Choroid plexus epithelial cell (primary cell): ENCODE measurements at regions not wholly inside any gene's neighbourhood (a gene's known extent, or its start where the extent isn't known, plus 50 kb on each side); places are given as distances from the start of the nearest gene placed in this dataset.

Experiments used
- DNase-seq: peaks from one replicate; pipeline ENCODE4 v3.0.0-alpha.2; 2010; ENCODE audit warnings: low read depth
- H3K4me3 ChIP-seq: 2 replicates; pipeline ENCODE4 v1.5.1; 2011; ENCODE audit warnings: low read depth, mild to moderate bottlenecking, control low read depth, low read length, moderate library complexity
- TF ChIP-seq, protein P1 (sequence below): conservative IDR thresholded peaks from 2 replicates; pipeline ENCODE4 v1.5.1; 2011; ENCODE audit warnings: low read depth, mild to moderate bottlenecking, control low read depth, inconsistent platforms, low read length, moderate library complexity

GRCh38 chr20:55269913-55270312 is 735.4 kb downstream of the CBLN4 start:
- TF ChIP-seq, protein P1, sequence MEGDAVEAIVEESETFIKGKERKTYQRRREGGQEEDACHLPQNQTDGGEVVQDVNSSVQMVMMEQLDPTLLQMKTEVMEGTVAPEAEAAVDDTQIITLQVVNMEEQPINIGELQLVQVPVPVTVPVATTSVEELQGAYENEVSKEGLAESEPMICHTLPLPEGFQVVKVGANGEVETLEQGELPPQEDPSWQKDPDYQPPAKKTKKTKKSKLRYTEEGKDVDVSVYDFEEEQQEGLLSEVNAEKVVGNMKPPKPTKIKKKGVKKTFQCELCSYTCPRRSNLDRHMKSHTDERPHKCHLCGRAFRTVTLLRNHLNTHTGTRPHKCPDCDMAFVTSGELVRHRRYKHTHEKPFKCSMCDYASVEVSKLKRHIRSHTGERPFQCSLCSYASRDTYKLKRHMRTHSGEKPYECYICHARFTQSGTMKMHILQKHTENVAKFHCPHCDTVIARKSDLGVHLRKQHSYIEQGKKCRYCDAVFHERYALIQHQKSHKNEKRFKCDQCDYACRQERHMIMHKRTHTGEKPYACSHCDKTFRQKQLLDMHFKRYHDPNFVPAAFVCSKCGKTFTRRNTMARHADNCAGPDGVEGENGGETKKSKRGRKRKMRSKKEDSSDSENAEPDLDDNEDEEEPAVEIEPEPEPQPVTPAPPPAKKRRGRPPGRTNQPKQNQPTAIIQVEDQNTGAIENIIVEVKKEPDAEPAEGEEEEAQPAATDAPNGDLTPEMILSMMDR: no peak
- no peak for DNase-seq
- H3K4me3 ChIP-seq: no peak overlapping the region

- TF ChIP-seq, protein P1: no peak
- no peak for DNase-seq
- H3K4me3 ChIP-seq: no peak overlapping the region
Observed at GRCh38 chr20:55266361-55266760, 739.0 kb downstream of the CBLN4 start.

DNA sequence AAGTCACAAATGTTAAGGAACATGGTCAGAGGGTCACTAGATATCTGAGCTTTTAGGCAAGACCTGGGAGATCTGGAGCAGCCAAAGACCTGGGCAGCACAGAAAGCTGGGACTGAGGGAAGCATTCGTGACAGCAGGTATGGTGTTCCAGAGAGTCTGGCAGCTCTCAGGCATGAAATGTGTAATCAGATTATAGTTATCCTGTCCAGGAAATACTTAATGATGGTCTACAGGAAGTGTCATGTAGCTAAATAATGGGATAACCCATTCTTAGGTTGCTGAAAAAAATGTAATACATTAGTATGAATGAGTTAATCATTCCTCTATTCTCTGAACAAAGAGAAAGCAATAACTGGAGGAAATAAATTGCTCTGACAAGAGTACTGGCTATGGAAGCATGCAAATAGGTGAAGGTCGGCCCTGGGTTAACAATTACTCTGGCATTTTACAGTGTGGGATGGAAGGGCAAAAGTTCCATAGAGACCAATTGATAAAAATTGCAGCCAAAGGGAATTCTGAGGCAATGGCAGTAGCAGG is 740.5 kb downstream of the CBLN4 start:
- H3K4me3 ChIP-seq: no peak overlapping the region
- TF ChIP-seq, protein P1: no peak
- no peak for DNase-seq

DNA sequence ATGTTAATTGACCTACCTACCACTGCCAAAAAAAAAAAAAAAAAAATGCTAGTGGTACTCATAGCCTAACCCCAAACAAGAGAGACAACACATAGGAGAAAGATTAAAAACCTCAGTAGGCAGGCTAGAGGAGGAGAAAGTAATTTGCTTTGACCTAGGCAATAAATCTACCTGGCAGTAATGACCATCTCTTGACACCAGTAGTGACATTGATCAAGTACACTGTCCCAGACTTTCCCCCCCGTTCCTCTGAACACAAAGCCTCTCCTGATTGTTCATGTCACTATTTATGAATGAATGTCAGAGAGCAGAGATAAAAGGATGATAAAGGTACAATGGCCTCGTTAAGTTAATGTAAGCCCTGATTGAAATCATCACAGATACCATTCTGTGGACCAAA is 746.8 kb downstream of the CBLN4 start:
- no peak for DNase-seq
- H3K4me3 ChIP-seq: no peak overlapping the region
- TF ChIP-seq, protein P1: no peak

- H3K4me3 ChIP-seq: no peak overlapping the region
- no peak for DNase-seq
- TF ChIP-seq, protein P1: no peak
Observed at GRCh38 chr20:55255016-55255415, 750.3 kb downstream of the CBLN4 start.

GRCh38 chr20:55253781-55254180 is 751.5 kb downstream of the CBLN4 start:
- TF ChIP-seq, protein P1: no peak
- H3K4me3 ChIP-seq: no peak overlapping the region
- peak; percentile 0 for DNase-seq

- TF ChIP-seq, protein P1: no peak
- no peak overlapping the region for H3K4me3 ChIP-seq
- no peak for DNase-seq
Observed at GRCh38 chr20:55252521-55252920, 752.8 kb downstream of the CBLN4 start.
